Left lung (tissue), 4 donors: ENCODE measurements at regions not wholly inside any gene's neighbourhood (a gene's known extent, or its start where the extent isn't known, plus 50 kb on each side); places are given as distances from the start of the nearest gene placed in this dataset.

ENCODE experiments used
- ATAC-seq: fragments of 200-7000 bp; cut with Tn5 transposase; one replicate; pipeline ENCODE4 v1.9.1; 2020; ENCODE audit warnings: moderate library complexity
- DNase-seq, 4 donors: peaks; one replicate each; pipeline ENCODE4 v3.0.0-alpha.2; 2013 to 2020
- H3K27ac ChIP-seq, 2 donors: fragments of 200-600 bp; sonication (generic) in 1 of 2; one replicate each; pipeline versions ENCODE4 v1.5.0 to v1.8.0; 2020 to 2021
- H3K27me3 ChIP-seq, 2 donors: fragments of 200-600 bp; sonication (generic) in 1 of 2; one replicate each; pipeline versions ENCODE4 v1.5.0 to v1.8.0; 2020 to 2021
- H3K36me3 ChIP-seq, 2 donors: fragments of 200-600 bp; sonication (generic) in 1 of 2; one replicate each; pipeline versions ENCODE4 v1.5.0 to v1.8.0; 2020 to 2021
- H3K4me1 ChIP-seq, 2 donors: fragments of 200-600 bp; one replicate each; pipeline ENCODE4 v1.8.0; 2021
- H3K4me3 ChIP-seq, 2 donors: fragments of 200-600 bp; sonication (generic) in 1 of 2; one replicate each; pipeline versions ENCODE4 v1.5.0 to v1.8.0; 2020 to 2021; ENCODE audit warnings: mild to moderate bottlenecking in 1 of 2
- H3K9me3 ChIP-seq, 2 donors: fragments of 200-600 bp; sonication (generic) in 1 of 2; one replicate each; pipeline versions ENCODE4 v1.5.0 to v1.8.0; 2020 to 2021
- intact Hi-C, 2 donors: fragments of 100-400 bp; cut with DNase I; formaldehyde crosslinking; loops; one replicate each; pipeline versions ENCODE4 v1.11.2 to v1.14.2; 2022
- TF ChIP-seq, protein P1 (sequence below), 2 donors: fragments of 200-600 bp; sonication (generic) in 1 of 2; IDR thresholded peaks; one replicate each; pipeline versions ENCODE4 v1.5.0 to v1.8.0; 2021; ENCODE audit warnings: antibody characterized with exemption in 2 of 2
- donor health status: DM: no; HTN: yes; CAD: no.
- donor health status: DM: no; HTN: no; CAD: no.

DNA sequence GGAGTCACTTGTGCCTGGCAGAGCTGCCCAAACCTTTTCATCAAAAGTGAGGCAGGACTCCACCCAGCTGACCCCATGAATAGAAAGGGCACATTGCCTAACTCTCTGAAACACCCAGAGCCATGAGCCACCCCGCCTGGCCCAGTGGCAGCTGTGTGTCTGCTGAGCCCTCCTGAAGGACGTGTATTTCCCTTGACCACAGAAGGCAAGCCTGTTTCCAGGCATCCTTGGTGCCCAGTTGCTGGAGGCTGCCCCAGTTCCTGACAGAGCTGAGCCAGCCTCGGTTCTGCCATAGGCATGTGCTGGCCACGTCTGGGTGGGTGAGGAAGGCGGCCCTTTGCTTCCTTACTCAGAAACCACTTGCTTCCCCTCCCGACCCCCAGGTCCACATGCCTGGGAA, 124.7 kb upstream of the GLI2 start:
- Histone ChIP-seq H3K4me3 (no peak overlapping the region), H3K27me3 (peaks cover 0 to 4% of the 10 kb centered on the region in 2 donors), H3K9me3 (no peaks in the 10 kb centered on the region), H3K27ac (no peak overlapping the region), H3K4me1 (no peaks in the 10 kb centered on the region), H3K36me3 (no peaks in the 10 kb centered on the region)
- no peak for ATAC-seq
- TF ChIP-seq, protein P1, sequence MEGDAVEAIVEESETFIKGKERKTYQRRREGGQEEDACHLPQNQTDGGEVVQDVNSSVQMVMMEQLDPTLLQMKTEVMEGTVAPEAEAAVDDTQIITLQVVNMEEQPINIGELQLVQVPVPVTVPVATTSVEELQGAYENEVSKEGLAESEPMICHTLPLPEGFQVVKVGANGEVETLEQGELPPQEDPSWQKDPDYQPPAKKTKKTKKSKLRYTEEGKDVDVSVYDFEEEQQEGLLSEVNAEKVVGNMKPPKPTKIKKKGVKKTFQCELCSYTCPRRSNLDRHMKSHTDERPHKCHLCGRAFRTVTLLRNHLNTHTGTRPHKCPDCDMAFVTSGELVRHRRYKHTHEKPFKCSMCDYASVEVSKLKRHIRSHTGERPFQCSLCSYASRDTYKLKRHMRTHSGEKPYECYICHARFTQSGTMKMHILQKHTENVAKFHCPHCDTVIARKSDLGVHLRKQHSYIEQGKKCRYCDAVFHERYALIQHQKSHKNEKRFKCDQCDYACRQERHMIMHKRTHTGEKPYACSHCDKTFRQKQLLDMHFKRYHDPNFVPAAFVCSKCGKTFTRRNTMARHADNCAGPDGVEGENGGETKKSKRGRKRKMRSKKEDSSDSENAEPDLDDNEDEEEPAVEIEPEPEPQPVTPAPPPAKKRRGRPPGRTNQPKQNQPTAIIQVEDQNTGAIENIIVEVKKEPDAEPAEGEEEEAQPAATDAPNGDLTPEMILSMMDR (IDR thresholded peaks at IDR 0.05): no peak
- peak in 1 of 4 donors; percentile 45 for DNase-seq
- intact Hi-C loops: no loop called here

DNA sequence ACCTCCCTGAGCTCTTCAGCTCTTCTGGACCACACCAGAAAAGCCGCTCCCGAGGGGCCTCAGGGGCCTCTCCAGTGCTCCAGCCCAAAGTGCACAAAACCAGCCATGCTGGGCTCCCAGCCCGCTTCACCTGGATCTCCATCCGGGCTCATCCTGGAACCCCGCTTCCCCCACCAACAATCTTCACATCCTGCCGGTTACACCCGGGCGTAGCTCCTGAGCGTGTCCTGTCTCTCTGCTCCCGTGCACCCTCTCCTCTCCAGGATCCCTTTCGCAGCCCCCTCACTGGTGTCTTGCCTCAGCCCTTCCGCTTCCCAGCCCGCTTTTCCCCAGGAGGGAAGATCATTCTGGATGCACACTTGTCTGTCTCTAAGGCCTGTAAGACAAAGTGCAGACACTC, 123.7 kb upstream of the GLI2 start:
- intact Hi-C loops: no loop called here
- TF ChIP-seq, protein P1 (IDR thresholded peaks at IDR 0.05): no peak
- Histone ChIP-seq H3K27me3 (peaks cover 0 to 4% of the 10 kb centered on the region in 2 donors), H3K4me3 (no peak overlapping the region), H3K36me3 (no peaks in the 10 kb centered on the region), H3K4me1 (no peaks in the 10 kb centered on the region), H3K9me3 (no peaks in the 10 kb centered on the region), H3K27ac (no peak overlapping the region)
- DNase-seq (no peak), ATAC-seq (no peak)

DNA sequence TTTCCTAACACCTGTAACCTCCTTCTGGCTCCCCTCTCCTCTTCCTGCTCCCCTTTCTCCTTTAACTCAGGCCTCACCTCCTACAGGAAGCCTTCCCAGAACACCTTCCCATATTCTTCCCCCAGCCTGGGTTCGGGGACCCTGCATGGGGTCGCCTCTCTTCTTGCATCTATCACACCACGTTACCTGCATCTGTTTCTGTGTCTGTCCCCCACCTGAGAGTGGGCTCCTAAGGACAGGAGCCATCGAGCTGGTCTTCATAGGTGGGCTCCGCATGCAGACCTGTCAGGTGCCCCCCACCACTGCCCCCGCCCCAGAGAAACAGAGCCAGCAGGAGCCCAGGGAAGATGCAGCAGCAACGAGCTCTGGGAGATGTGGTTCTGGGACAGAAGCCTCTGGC, 123.2 kb upstream of the GLI2 start:
- no peaks in the 10 kb centered on the region for H3K36me3 ChIP-seq
- H3K27ac ChIP-seq: no peak overlapping the region
- no peaks in the 10 kb centered on the region for H3K9me3 ChIP-seq
- no peak overlapping the region for H3K4me3 ChIP-seq
- H3K4me1 ChIP-seq: no peaks in the 10 kb centered on the region
- DNase-seq (no peak), ATAC-seq (no peak)
- peaks cover 0 to 4% of the 10 kb centered on the region in 2 donors for H3K27me3 ChIP-seq
- TF ChIP-seq, protein P1 (IDR thresholded peaks at IDR 0.05): no peak
- intact Hi-C loops: no loop called here

DNA sequence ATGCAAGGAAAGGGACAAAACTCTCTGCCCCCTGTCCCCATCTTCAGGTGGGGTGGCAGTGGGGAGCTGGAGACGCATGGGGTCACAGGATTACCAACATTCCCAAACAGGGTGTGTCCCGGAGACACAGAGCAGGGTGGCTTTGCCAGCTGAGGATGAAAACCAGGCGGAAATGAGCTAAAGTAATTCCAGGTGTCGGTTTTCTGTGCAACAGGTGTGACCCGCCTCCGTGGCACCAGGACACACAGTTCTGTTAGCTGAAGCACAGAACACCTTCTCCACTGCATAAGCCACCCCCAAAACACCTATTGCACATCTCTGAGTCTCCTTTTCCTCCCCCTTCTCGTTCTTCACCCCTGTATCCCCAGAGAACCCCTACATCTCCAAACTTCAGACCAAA, 122.7 kb upstream of the GLI2 start:
- intact Hi-C loops: no loop called here
- Histone ChIP-seq H3K27ac (no peak overlapping the region), H3K4me1 (no peaks in the 10 kb centered on the region), H3K27me3 (peaks cover 0 to 4% of the 10 kb centered on the region in 2 donors), H3K4me3 (no peak overlapping the region), H3K9me3 (no peaks in the 10 kb centered on the region), H3K36me3 (no peaks in the 10 kb centered on the region)
- TF ChIP-seq, protein P1 (IDR thresholded peaks at IDR 0.05): no peak
- DNase-seq: peak in 1 of 4 donors; percentile 35
- ATAC-seq: no peak

DNA sequence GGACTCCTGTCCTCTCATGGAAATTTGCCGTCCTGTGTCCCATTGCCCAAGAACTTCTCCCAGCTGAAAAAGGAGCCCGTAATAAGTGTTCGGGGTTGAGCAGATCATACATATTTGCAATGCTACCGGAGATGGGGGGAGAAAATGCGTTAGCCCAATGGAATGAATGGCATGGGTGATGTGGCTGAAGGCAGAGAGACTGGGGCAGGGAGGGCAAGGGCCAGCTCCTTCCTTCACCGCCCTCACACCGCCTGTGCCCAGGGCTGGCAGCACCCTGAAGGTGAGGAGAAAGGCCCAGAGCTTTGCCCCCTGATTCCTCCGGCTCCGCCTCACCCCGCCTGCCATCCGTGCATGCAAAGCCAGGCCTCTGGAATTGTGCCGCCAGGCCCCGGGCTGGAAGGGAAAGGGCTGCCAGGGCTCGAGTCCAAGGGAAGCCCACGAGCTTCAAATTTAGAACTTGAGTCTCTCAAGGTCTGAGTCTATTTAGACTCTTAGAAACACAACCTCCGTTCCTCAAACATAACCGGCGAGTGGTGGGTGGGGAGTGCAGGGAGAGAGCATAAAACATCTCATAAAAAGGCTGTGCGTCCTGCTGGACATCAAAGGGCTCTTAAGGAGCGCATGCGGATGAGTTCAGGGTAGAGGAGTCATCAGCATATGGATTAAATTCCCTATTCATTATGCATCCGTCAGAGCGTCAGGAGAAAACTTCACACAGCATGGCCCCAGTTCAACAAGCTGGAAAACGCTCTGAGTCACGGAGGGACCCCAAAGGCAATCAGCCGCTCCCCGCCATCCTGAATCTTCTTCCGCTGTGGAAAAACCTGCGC, 121.7 kb upstream of the GLI2 start:
- Histone ChIP-seq H3K27me3 (peaks cover 0 to 4% of the 10 kb centered on the region in 2 donors), H3K27ac (no peak overlapping the region), H3K4me1 (no peaks in the 10 kb centered on the region), H3K36me3 (no peaks in the 10 kb centered on the region), H3K4me3 (no peak overlapping the region), H3K9me3 (no peaks in the 10 kb centered on the region)
- TF ChIP-seq, protein P1 (IDR thresholded peaks at IDR 0.05): no peak
- peak in 1 of 4 donors; percentile 61 for DNase-seq
- intact Hi-C loops: no loop called here
- ATAC-seq: no peak
